HAP-1 (cell line): ENCODE measurements at regions not wholly inside any gene's neighbourhood (a gene's known extent, or its start where the extent isn't known, plus 50 kb on each side); places are given as distances from the start of the nearest gene placed in this dataset.

Source experiments
- DNase-seq, 2 experiments: peaks; one replicate each; pipeline ENCODE4 v3.0.0-alpha.2; 2016 to 2020; ENCODE audit warnings: low spot score in 2 of 2
- H3K27me3 ChIP-seq: fragments of 250-450 bp; sonication (Bioruptor Pico); 2 replicates; pipeline ENCODE4 v1.5.1; 2020; ENCODE audit warnings: low read depth, mild to moderate bottlenecking, moderate library complexity
- H3K36me3 ChIP-seq: fragments of 250-450 bp; sonication (Bioruptor Pico); replicated peaks from 2 replicates; pipeline ENCODE4 v1.5.1; 2020; ENCODE audit warnings: mild to moderate bottlenecking
- H3K4me1 ChIP-seq: fragments of 250-450 bp; sonication (Bioruptor Pico); 2 replicates; pipeline ENCODE4 v1.5.1; 2020; ENCODE audit warnings: mild to moderate bottlenecking
- H3K4me3 ChIP-seq: fragments of 250-450 bp; sonication (Bioruptor Pico); 2 replicates; pipeline ENCODE4 v1.5.1; 2020; ENCODE audit warnings: mild to moderate bottlenecking, moderate library complexity
- H3K9me3 ChIP-seq: fragments of 250-450 bp; sonication (Bioruptor Pico); 2 replicates; pipeline ENCODE4 v1.5.1; 2020; ENCODE audit warnings: mild to moderate bottlenecking, moderate library complexity
- in situ Hi-C: fragments of 300-500 bp; cut with MboI; formaldehyde crosslinking; loops from 3 replicates; pipeline ENCODE4 v1.14.3; 2020; ENCODE audit warnings: low sequenced_read_pairs, inconsistent platforms, mixed read lengths

- Histone ChIP-seq H3K36me3 (no peaks in the 10 kb centered on the region), H3K9me3 (no peaks in the 10 kb centered on the region), H3K27me3 (no peaks in the 10 kb centered on the region), H3K4me3 (no peak overlapping the region), H3K4me1 (no peaks in the 10 kb centered on the region)
- in situ Hi-C loops = no loop called here
- no peak for DNase-seq
Measured at GRCh38 chr2:128585706-128586105, 267.0 kb upstream of the HS6ST1 start.

- no peak for DNase-seq
- Histone ChIP-seq H3K4me3 (no peak overlapping the region), H3K36me3 (no peaks in the 10 kb centered on the region), H3K27me3 (no peaks in the 10 kb centered on the region), H3K9me3 (no peaks in the 10 kb centered on the region), H3K4me1 (no peaks in the 10 kb centered on the region)
- in situ Hi-C loops = no loop called here
Measured at GRCh38 chr2:128589681-128590080, 271.0 kb upstream of the HS6ST1 start.

GRCh38 chr2:128590309-128591021, 271.8 kb upstream of the HS6ST1 start:
- no peak overlapping the region for H3K4me3 ChIP-seq
- in situ Hi-C loops = no loop called here
- no peaks in the 10 kb centered on the region for H3K9me3 ChIP-seq
- DNase-seq = no peak
- H3K27me3 ChIP-seq = no peaks in the 10 kb centered on the region
- no peaks in the 10 kb centered on the region for H3K36me3 ChIP-seq
- no peaks in the 10 kb centered on the region for H3K4me1 ChIP-seq

GRCh38 chr2:128591022-128591860, 272.6 kb upstream of the HS6ST1 start:
- in situ Hi-C loops = no loop called here
- H3K4me1 ChIP-seq = no peaks in the 10 kb centered on the region
- no peak overlapping the region for H3K4me3 ChIP-seq
- no peak for DNase-seq
- H3K9me3 ChIP-seq = no peaks in the 10 kb centered on the region
- H3K36me3 ChIP-seq = no peaks in the 10 kb centered on the region
- H3K27me3 ChIP-seq = no peaks in the 10 kb centered on the region

- H3K9me3 ChIP-seq = no peaks in the 10 kb centered on the region
- no peaks in the 10 kb centered on the region for H3K4me1 ChIP-seq
- no peak for DNase-seq
- in situ Hi-C loops = no loop called here
- H3K4me3 ChIP-seq = no peak overlapping the region
- no peaks in the 10 kb centered on the region for H3K36me3 ChIP-seq
- no peaks in the 10 kb centered on the region for H3K27me3 ChIP-seq
Measured at GRCh38 chr2:128591861-128592822, 273.5 kb upstream of the HS6ST1 start.

GRCh38 chr2:128593518-128593878, 274.8 kb upstream of the HS6ST1 start:
- no peaks in the 10 kb centered on the region for H3K9me3 ChIP-seq
- in situ Hi-C loops = no loop called here
- H3K36me3 ChIP-seq = no peaks in the 10 kb centered on the region
- DNase-seq = no peak
- H3K4me3 ChIP-seq = no peak overlapping the region
- H3K4me1 ChIP-seq = no peaks in the 10 kb centered on the region
- H3K27me3 ChIP-seq = no peaks in the 10 kb centered on the region

- Histone ChIP-seq H3K36me3 (no peaks in the 10 kb centered on the region), H3K4me3 (no peak overlapping the region), H3K9me3 (no peaks in the 10 kb centered on the region), H3K4me1 (no peaks in the 10 kb centered on the region), H3K27me3 (no peaks in the 10 kb centered on the region)
- in situ Hi-C loops = no loop called here
- DNase-seq = no peak
Measured at GRCh38 chr2:128593879-128594650, 275.4 kb upstream of the HS6ST1 start.

GRCh38 chr2:128594651-128594910, 275.9 kb upstream of the HS6ST1 start:
- Histone ChIP-seq H3K4me1 (no peaks in the 10 kb centered on the region), H3K4me3 (no peak overlapping the region), H3K9me3 (no peaks in the 10 kb centered on the region), H3K27me3 (no peaks in the 10 kb centered on the region), H3K36me3 (no peaks in the 10 kb centered on the region)
- no peak for DNase-seq
- in situ Hi-C loops = no loop called here

- in situ Hi-C loops = no loop called here
- no peaks in the 10 kb centered on the region for H3K9me3 ChIP-seq
- H3K27me3 ChIP-seq = no peaks in the 10 kb centered on the region
- H3K36me3 ChIP-seq = no peaks in the 10 kb centered on the region
- DNase-seq = no peak
- H3K4me3 ChIP-seq = no peak overlapping the region
- no peaks in the 10 kb centered on the region for H3K4me1 ChIP-seq
Measured at GRCh38 chr2:128594953-128595677, 276.4 kb upstream of the HS6ST1 start.

- no peak for DNase-seq
- Histone ChIP-seq H3K4me3 (no peak overlapping the region), H3K27me3 (no peaks in the 10 kb centered on the region), H3K9me3 (no peaks in the 10 kb centered on the region), H3K36me3 (no peaks in the 10 kb centered on the region), H3K4me1 (no peaks in the 10 kb centered on the region)
- in situ Hi-C loops = no loop called here
Measured at GRCh38 chr2:128595763-128596395, 277.2 kb upstream of the HS6ST1 start.

- no peak for DNase-seq
- no peaks in the 10 kb centered on the region for H3K4me1 ChIP-seq
- H3K36me3 ChIP-seq = no peaks in the 10 kb centered on the region
- in situ Hi-C loops = no loop called here
- no peaks in the 10 kb centered on the region for H3K9me3 ChIP-seq
- H3K4me3 ChIP-seq = no peak overlapping the region
- H3K27me3 ChIP-seq = no peaks in the 10 kb centered on the region
Measured at GRCh38 chr2:128596396-128597120, 277.9 kb upstream of the HS6ST1 start.

GRCh38 chr2:128597121-128597762, 278.6 kb upstream of the HS6ST1 start:
- in situ Hi-C loops = no loop called here
- no peaks in the 10 kb centered on the region for H3K4me1 ChIP-seq
- no peaks in the 10 kb centered on the region for H3K9me3 ChIP-seq
- no peak for DNase-seq
- no peak overlapping the region for H3K4me3 ChIP-seq
- H3K36me3 ChIP-seq = no peaks in the 10 kb centered on the region
- no peaks in the 10 kb centered on the region for H3K27me3 ChIP-seq
